ENCODE measurements at regions not wholly inside any gene's neighbourhood (a gene's known extent, or its start where the extent isn't known, plus 50 kb on each side); places are given as distances from the start of the nearest gene placed in this dataset.
"Not testable (repeated sequence)": the region's sequence is repeated elsewhere in the genome, so short reads cannot be mapped to it uniquely, and the experiment has no call there.

DNA sequence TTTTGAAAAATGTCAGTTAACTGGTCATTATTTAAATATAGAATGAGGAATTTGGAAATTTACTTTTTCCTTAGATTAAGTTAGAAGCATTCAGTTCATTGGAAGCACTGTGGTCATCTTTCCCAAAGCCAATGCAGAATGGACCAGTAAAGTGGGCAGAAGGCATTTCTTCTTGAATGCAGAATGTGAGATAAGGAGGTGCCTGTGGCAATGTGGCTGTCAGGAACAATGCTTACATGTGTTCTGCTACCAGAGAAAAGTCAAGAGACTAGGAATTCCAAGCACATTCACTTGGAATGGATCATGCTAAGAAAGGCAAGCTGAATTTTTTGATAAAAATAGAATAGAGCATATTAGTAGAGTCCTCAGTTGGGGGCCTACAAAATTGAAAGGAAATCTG lies 295.0 kb upstream of the KCNH7 start:
- no peak for DNase-seq (ENCODE audit: low read depth)
- TF ChIP-seq, protein P1, sequence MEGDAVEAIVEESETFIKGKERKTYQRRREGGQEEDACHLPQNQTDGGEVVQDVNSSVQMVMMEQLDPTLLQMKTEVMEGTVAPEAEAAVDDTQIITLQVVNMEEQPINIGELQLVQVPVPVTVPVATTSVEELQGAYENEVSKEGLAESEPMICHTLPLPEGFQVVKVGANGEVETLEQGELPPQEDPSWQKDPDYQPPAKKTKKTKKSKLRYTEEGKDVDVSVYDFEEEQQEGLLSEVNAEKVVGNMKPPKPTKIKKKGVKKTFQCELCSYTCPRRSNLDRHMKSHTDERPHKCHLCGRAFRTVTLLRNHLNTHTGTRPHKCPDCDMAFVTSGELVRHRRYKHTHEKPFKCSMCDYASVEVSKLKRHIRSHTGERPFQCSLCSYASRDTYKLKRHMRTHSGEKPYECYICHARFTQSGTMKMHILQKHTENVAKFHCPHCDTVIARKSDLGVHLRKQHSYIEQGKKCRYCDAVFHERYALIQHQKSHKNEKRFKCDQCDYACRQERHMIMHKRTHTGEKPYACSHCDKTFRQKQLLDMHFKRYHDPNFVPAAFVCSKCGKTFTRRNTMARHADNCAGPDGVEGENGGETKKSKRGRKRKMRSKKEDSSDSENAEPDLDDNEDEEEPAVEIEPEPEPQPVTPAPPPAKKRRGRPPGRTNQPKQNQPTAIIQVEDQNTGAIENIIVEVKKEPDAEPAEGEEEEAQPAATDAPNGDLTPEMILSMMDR (IDR thresholded peaks at IDR 0.05; ENCODE audit: control insufficient read depth, extremely low read depth, insufficient read depth), result no peak
- no peak overlapping the region for H3K4me3 ChIP-seq (ENCODE audit: low read depth, low read length)

- H3K4me3 ChIP-seq (ENCODE audit: low read depth, low read length), result no peak overlapping the region
- no peak for DNase-seq (ENCODE audit: low read depth)
- TF ChIP-seq, protein P1 (IDR thresholded peaks at IDR 0.05; ENCODE audit: control insufficient read depth, extremely low read depth, insufficient read depth), result peak; percentile 63
These were observed 294.3 kb upstream of the KCNH7 start for GRCh38 chr2:163132850-163133249.

DNA sequence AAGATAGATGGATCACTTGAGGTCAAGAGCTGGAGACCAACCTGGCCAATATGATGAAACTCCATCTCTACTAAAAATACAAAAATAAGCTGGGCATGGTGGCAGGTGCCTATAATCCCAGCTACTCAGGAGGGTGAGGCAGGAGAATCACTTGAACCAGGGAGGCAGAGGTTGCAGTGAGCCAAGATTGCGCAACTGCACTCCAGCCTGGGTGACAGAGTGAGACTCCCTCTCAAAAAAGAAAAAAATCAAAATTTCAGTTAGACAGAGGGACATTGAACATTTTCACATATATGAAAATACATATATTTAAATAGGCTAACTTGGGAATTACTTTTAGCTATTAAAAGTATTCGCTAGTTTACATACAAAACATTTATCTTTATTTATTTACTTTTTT lies 293.6 kb upstream of the KCNH7 start:
- H3K4me3 ChIP-seq (ENCODE audit: low read depth, low read length); DNase-seq (ENCODE audit: low read depth): not testable (repeated sequence)

GRCh38 chr2:163123526-163123925 lies 285.0 kb upstream of the KCNH7 start:
- DNase-seq (ENCODE audit: low read depth), result no peak
- TF ChIP-seq, protein P1 (IDR thresholded peaks at IDR 0.05; ENCODE audit: control insufficient read depth, extremely low read depth, insufficient read depth), result no peak

GRCh38 chr2:163122257-163122656 lies 283.7 kb upstream of the KCNH7 start:
- TF ChIP-seq, protein P1 (IDR thresholded peaks at IDR 0.05; ENCODE audit: control insufficient read depth, extremely low read depth, insufficient read depth), result no peak

More at GRCh38 chr2:163123526-163123925, 285.0 kb upstream of the KCNH7 start:
- no peak overlapping the region for H3K4me3 ChIP-seq (ENCODE audit: low read depth, low read length)

DNA sequence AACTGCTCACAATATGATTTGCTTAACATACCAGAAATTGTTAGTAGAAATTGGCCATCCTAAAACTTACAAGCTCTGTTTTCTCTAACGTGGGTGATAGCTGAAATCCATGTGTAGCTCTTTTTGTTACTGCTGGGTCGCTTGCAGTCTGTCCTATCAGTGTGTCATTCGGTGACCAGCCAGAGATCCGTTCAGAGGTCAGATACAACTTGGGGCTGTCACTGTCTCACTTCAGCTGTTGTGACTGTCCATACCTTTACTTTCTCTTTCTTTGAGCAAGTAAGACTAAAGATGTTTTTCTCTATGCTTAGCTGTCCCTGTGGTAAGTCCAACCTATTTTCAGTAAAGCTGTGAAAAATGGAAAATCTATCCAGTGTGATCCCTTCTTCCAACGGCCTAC lies 282.9 kb upstream of the KCNH7 start:
- TF ChIP-seq, protein P1 (IDR thresholded peaks at IDR 0.05; ENCODE audit: control insufficient read depth, extremely low read depth, insufficient read depth), result no peak
- no peak for DNase-seq (ENCODE audit: low read depth)
- no peak overlapping the region for H3K4me3 ChIP-seq (ENCODE audit: low read depth, low read length)

More at GRCh38 chr2:163122257-163122656, 283.7 kb upstream of the KCNH7 start:
- H3K4me3 ChIP-seq (ENCODE audit: low read depth, low read length), result no peak overlapping the region
- DNase-seq (ENCODE audit: low read depth), result no peak

- no peak overlapping the region for H3K4me3 ChIP-seq (ENCODE audit: low read depth, low read length)
- no peak for DNase-seq (ENCODE audit: low read depth)
- TF ChIP-seq, protein P1 (IDR thresholded peaks at IDR 0.05; ENCODE audit: control insufficient read depth, extremely low read depth, insufficient read depth), result no peak
These were observed 281.4 kb upstream of the KCNH7 start for GRCh38 chr2:163119966-163120365.
